HEK293T (cell line): ENCODE measurements at regions not wholly inside any gene's neighbourhood (a gene's known extent, or its start where the extent isn't known, plus 50 kb on each side); places are given as distances from the start of the nearest gene placed in this dataset.

Source experiments
- ELF4 ChIP-seq: fragments of 450-650 bp; IDR thresholded peaks from 2 replicates; pipeline ENCODE4 v1.6.1; 2017; ENCODE audit warnings: antibody characterized with exemption
- L3MBTL2 ChIP-seq: fragments of 450-650 bp; conservative IDR thresholded peaks from 2 replicates; pipeline ENCODE4 v1.6.1; 2016; ENCODE audit warnings: mild to moderate bottlenecking
- SP1 ChIP-seq: fragments of 450-650 bp; IDR thresholded peaks from 2 replicates; pipeline ENCODE4 v1.6.1; 2017

DNA sequence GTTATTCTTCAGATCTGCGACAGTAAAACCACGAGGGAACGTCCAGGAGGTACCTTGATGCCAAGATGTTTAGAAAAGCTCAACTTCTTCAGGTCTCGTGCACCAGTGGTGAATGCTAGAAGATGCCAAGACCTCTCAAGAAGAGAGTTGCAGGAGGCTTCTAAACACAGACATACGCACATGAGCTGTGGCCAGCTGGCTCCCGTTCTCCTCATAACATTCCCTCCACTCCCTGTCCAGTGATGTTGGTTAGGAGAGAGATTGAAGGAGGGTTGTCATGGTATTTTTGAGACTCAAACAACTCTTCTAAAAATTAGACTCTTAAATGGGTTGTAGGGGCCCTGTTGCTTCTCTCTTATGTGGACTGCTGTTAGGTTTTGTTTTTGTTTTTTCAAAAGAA lies 184.3 kb downstream of the QDPR start:
- TF ChIP-seq SP1 (no peak), L3MBTL2 (no peak), ELF4 (no peak)
